WTC11 (cell line): ENCODE measurements at regions not wholly inside any gene's neighbourhood (a gene's known extent, or its start where the extent isn't known, plus 50 kb on each side); places are given as distances from the start of the nearest gene placed in this dataset.

Source experiments
- CTCF ChIP-seq: fragments of 200-600 bp; IDR thresholded peaks from 2 replicates; pipeline ENCODE4 v1.8.0; 2022; ENCODE audit warnings: antibody characterized with exemption
- MAX ChIP-seq: sonication (generic); formaldehyde crosslinking; IDR thresholded peaks from 2 replicates; pipeline ENCODE4 v1.8.0; 2022; ENCODE audit warnings: mild to moderate bottlenecking, missing genetic modification reagents

GRCh38 chr16:64352246-64352645, 769.6 kb downstream of the CDH11 start:
- TF ChIP-seq CTCF (no peak), MAX (CRISPR knock-in tag) (no peak)
